HUES6 (cell line): ENCODE measurements at regions not wholly inside any gene's neighbourhood (a gene's known extent, or its start where the extent isn't known, plus 50 kb on each side); places are given as distances from the start of the nearest gene placed in this dataset.

ENCODE experiments used
- H3K27ac ChIP-seq: 2 replicates; pipeline ENCODE4 v1.7.0; 2013; ENCODE audit warnings: low read depth, mild to moderate bottlenecking, low read length, inconsistent platforms
- H3K27me3 ChIP-seq: 2 replicates; pipeline ENCODE4 v1.6.1; 2013; ENCODE audit warnings: low read length; ENCODE audit not compliant: control insufficient read depth, insufficient read depth
- H3K36me3 ChIP-seq: 2 replicates; pipeline ENCODE4 v1.6.1; 2013; ENCODE audit warnings: low read length; ENCODE audit not compliant: control insufficient read depth, insufficient read depth
- H3K4me1 ChIP-seq: 2 replicates; pipeline ENCODE4 v1.6.1; 2013; ENCODE audit warnings: low read length; ENCODE audit not compliant: control insufficient read depth, insufficient read depth
- H3K4me3 ChIP-seq: 2 replicates; pipeline ENCODE4 v1.5.1; 2013; ENCODE audit warnings: low read depth, low read length
- H3K9ac ChIP-seq: one replicate; pipeline ENCODE4 v1.6.1; 2013; ENCODE audit warnings: mild to moderate bottlenecking, low read length
- H3K9me3 ChIP-seq: 2 replicates; pipeline ENCODE4 v1.6.1; 2013; ENCODE audit warnings: low read depth, low read length; ENCODE audit not compliant: control insufficient read depth, insufficient read depth

- Histone ChIP-seq H3K4me3 (no peak overlapping the region), H3K4me1 (0 out of 2 replicates have a peak, but pooled peaks cover 4% of the 10 kb centered on the region), H3K27ac (no peak overlapping the region)
Observed at GRCh38 chr1:88239205-88239604, 444.9 kb upstream of the PKN2 start.

GRCh38 chr1:88247666-88248065, 436.4 kb upstream of the PKN2 start:
- H3K9ac ChIP-seq, result no peak overlapping the region

More at GRCh38 chr1:88239205-88239604, 444.9 kb upstream of the PKN2 start:
- H3K9ac ChIP-seq, result no peak overlapping the region
- no peaks in the 10 kb centered on the region for H3K27me3 ChIP-seq
- H3K36me3 ChIP-seq, result no peaks in the 10 kb centered on the region
- H3K9me3 ChIP-seq, result 0 out of 2 replicates have a peak, but pooled peaks cover 2% of the 10 kb centered on the region

GRCh38 chr1:88250915-88251314, 433.2 kb upstream of the PKN2 start:
- H3K27me3 ChIP-seq, result no peaks in the 10 kb centered on the region
- no peaks in the 10 kb centered on the region for H3K9me3 ChIP-seq
- H3K4me3 ChIP-seq, result no peak overlapping the region
- H3K36me3 ChIP-seq, result no peaks in the 10 kb centered on the region
- peaks cover 2% of the 10 kb centered on the region; the same call in 1 of the 2 replicates for H3K4me1 ChIP-seq
- no peak overlapping the region for H3K9ac ChIP-seq
- no peak overlapping the region for H3K27ac ChIP-seq

More at GRCh38 chr1:88247666-88248065, 436.4 kb upstream of the PKN2 start:
- H3K4me3 ChIP-seq, result no peak overlapping the region
- H3K4me1 ChIP-seq, result peaks cover 2% of the 10 kb centered on the region; the same call in 1 of the 2 replicates
- H3K9me3 ChIP-seq, result 0 out of 2 replicates have a peak, but pooled peaks cover under 1% of the 10 kb centered on the region
- no peak overlapping the region for H3K27ac ChIP-seq
- no peaks in the 10 kb centered on the region for H3K36me3 ChIP-seq
- H3K27me3 ChIP-seq, result no peaks in the 10 kb centered on the region

- H3K9me3 ChIP-seq, result no peaks in the 10 kb centered on the region
- H3K4me3 ChIP-seq, result no peak overlapping the region
- no peaks in the 10 kb centered on the region for H3K27me3 ChIP-seq
- no peaks in the 10 kb centered on the region for H3K4me1 ChIP-seq
- H3K36me3 ChIP-seq, result no peaks in the 10 kb centered on the region
- H3K27ac ChIP-seq, result no peak overlapping the region
- no peak overlapping the region for H3K9ac ChIP-seq
Observed at GRCh38 chr1:88252745-88253144, 431.3 kb upstream of the PKN2 start.

GRCh38 chr1:88265606-88266005, 418.5 kb upstream of the PKN2 start:
- Histone ChIP-seq H3K27me3 (no peaks in the 10 kb centered on the region), H3K4me1 (no peaks in the 10 kb centered on the region), H3K36me3 (no peaks in the 10 kb centered on the region), H3K9ac (no peak overlapping the region), H3K27ac (no peak overlapping the region), H3K9me3 (no peaks in the 10 kb centered on the region), H3K4me3 (no peak overlapping the region)

GRCh38 chr1:88266051-88266450, 418.0 kb upstream of the PKN2 start:
- Histone ChIP-seq H3K4me3 (no peak overlapping the region), H3K4me1 (no peaks in the 10 kb centered on the region), H3K36me3 (no peaks in the 10 kb centered on the region), H3K9ac (no peak overlapping the region), H3K9me3 (no peaks in the 10 kb centered on the region), H3K27me3 (no peaks in the 10 kb centered on the region), H3K27ac (no peak overlapping the region)

GRCh38 chr1:88272216-88272615, 411.9 kb upstream of the PKN2 start:
- Histone ChIP-seq H3K27me3 (no peaks in the 10 kb centered on the region), H3K9ac (no peak overlapping the region), H3K36me3 (no peaks in the 10 kb centered on the region), H3K4me1 (0 out of 2 replicates have a peak, but pooled peaks cover 4% of the 10 kb centered on the region), H3K27ac (no peak overlapping the region), H3K9me3 (no peaks in the 10 kb centered on the region), H3K4me3 (no peak overlapping the region)

GRCh38 chr1:88274431-88274830, 409.6 kb upstream of the PKN2 start:
- Histone ChIP-seq H3K27me3 (no peaks in the 10 kb centered on the region), H3K9ac (no peak overlapping the region), H3K9me3 (0 out of 2 replicates have a peak, but pooled peaks cover 3% of the 10 kb centered on the region), H3K4me1 (0 out of 2 replicates have a peak, but pooled peaks cover 4% of the 10 kb centered on the region), H3K36me3 (no peaks in the 10 kb centered on the region), H3K4me3 (no peak overlapping the region), H3K27ac (no peak overlapping the region)

- Histone ChIP-seq H3K9me3 (peaks cover 7% of the 10 kb centered on the region; the same call in 1 of the 2 replicates), H3K9ac (no peak overlapping the region), H3K36me3 (no peaks in the 10 kb centered on the region), H3K4me1 (0 out of 2 replicates have a peak, but pooled peaks cover 4% of the 10 kb centered on the region), H3K27ac (no peak overlapping the region), H3K4me3 (no peak overlapping the region), H3K27me3 (no peaks in the 10 kb centered on the region)
Observed at GRCh38 chr1:88275259-88275862, 408.7 kb upstream of the PKN2 start.

GRCh38 chr1:88276163-88276562, 407.9 kb upstream of the PKN2 start:
- H3K9ac ChIP-seq, result no peak overlapping the region
- no peaks in the 10 kb centered on the region for H3K36me3 ChIP-seq
- no peak overlapping the region for H3K27ac ChIP-seq
- no peak overlapping the region for H3K4me3 ChIP-seq
- H3K9me3 ChIP-seq, result peaks cover 7% of the 10 kb centered on the region; the same call in 1 of the 2 replicates
- H3K27me3 ChIP-seq, result no peaks in the 10 kb centered on the region
- 0 out of 2 replicates have a peak, but pooled peaks cover 4% of the 10 kb centered on the region for H3K4me1 ChIP-seq

- Histone ChIP-seq H3K9me3 (peaks cover 7% of the 10 kb centered on the region; the same call in 1 of the 2 replicates), H3K9ac (no peak overlapping the region), H3K36me3 (no peaks in the 10 kb centered on the region), H3K4me1 (no peaks in the 10 kb centered on the region), H3K27me3 (no peaks in the 10 kb centered on the region), H3K4me3 (no peak overlapping the region), H3K27ac (no peak overlapping the region)
Observed at GRCh38 chr1:88284066-88284465, 400.0 kb upstream of the PKN2 start.
